ENCODE measurements at regions not wholly inside any gene's neighbourhood (a gene's known extent, or its start where the extent isn't known, plus 50 kb on each side); places are given as distances from the start of the nearest gene placed in this dataset.
"Not testable (repeated sequence)": the region's sequence is repeated elsewhere in the genome, so short reads cannot be mapped to it uniquely, and the experiment has no call there.

- peaks cover 7% of the 10 kb centered on the region for H3K9me3 ChIP-seq (ENCODE audit: control insufficient read depth, low read depth, low read length)
- no peak overlapping the region for H3K4me3 ChIP-seq (ENCODE audit: low read length)
- H3K9ac ChIP-seq (ENCODE audit: low read length), result no peak overlapping the region
- no peaks in the 10 kb centered on the region for H3K36me3 ChIP-seq (ENCODE audit: control insufficient read depth, low read depth, low read length)
- H3K27ac ChIP-seq (ENCODE audit: low read length), result no peak overlapping the region
- no peaks in the 10 kb centered on the region for H3K27me3 ChIP-seq (ENCODE audit: control insufficient read depth, insufficient read depth, low read length)
- H3K4me1 ChIP-seq (ENCODE audit: control insufficient read depth, low read depth, low read length), result peaks cover 5% of the 10 kb centered on the region
Observed at GRCh38 chr10:106378251-106378650, 786.3 kb downstream of the SORCS1 start.

DNA sequence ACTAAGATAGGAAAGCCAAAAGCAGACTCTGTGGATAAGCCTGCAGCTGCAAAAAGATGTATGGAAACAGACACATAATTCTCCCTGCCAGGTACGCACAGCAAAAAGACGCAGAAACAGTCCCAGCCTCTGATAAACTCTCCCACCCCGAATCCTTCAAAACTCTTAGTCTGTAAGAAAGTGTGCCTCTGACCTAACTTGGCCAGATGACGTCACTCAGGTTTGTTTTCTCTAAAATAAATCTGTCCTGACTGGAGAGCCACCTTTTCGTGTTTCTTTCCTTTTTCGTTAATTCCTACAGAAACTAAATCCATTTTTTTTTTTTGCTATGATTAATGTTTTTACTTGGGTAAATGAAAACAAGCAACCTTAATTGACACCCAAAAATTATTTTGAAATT is 793.8 kb downstream of the SORCS1 start:
- H3K27ac ChIP-seq (ENCODE audit: low read length), result no peak overlapping the region
- H3K36me3 ChIP-seq (ENCODE audit: control insufficient read depth, low read depth, low read length), result no peaks in the 10 kb centered on the region
- H3K4me3 ChIP-seq (ENCODE audit: low read length), result no peak overlapping the region
- H3K4me1 ChIP-seq (ENCODE audit: control insufficient read depth, low read depth, low read length), result peaks cover 5% of the 10 kb centered on the region
- H3K9me3 ChIP-seq (ENCODE audit: control insufficient read depth, low read depth, low read length), result no peaks in the 10 kb centered on the region
- H3K9ac ChIP-seq (ENCODE audit: low read length), result no peak overlapping the region
- H3K27me3 ChIP-seq (ENCODE audit: control insufficient read depth, insufficient read depth, low read length), result no peaks in the 10 kb centered on the region

DNA sequence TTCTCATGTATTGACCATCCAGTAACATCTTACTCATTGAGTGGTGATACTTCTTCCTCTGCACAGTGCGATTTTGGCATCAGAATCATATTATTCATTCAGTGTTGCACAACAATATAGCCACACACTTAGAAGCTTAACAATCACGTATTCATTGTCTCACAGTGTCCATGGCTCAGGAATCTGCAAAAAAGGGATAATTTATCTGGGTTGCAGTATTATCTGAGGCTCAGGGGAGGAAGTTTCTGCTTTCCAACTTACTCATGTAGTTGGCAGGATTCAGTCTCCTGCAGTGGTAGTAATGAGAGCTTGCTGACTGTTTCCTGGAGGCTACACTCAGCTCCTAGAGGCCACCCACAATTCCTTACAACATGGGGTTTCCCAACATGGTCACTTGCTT is 803.6 kb downstream of the SORCS1 start:
- no peak overlapping the region for H3K9ac ChIP-seq (ENCODE audit: low read length)
- H3K36me3 ChIP-seq (ENCODE audit: control insufficient read depth, low read depth, low read length), result no peaks in the 10 kb centered on the region
- H3K27me3 ChIP-seq (ENCODE audit: control insufficient read depth, insufficient read depth, low read length), result no peaks in the 10 kb centered on the region
- H3K27ac ChIP-seq (ENCODE audit: low read length), result no peak overlapping the region
- no peak overlapping the region for H3K4me3 ChIP-seq (ENCODE audit: low read length)
- H3K9me3 ChIP-seq (ENCODE audit: control insufficient read depth, low read depth, low read length), result no peaks in the 10 kb centered on the region
- no peaks in the 10 kb centered on the region for H3K4me1 ChIP-seq (ENCODE audit: control insufficient read depth, low read depth, low read length)

- Histone ChIP-seq H3K9ac (ENCODE audit: low read length) (no peak overlapping the region), H3K27me3 (ENCODE audit: control insufficient read depth, insufficient read depth, low read length) (no peaks in the 10 kb centered on the region), H3K4me1 (ENCODE audit: control insufficient read depth, low read depth, low read length) (no peaks in the 10 kb centered on the region), H3K9me3 (ENCODE audit: control insufficient read depth, low read depth, low read length) (no peaks in the 10 kb centered on the region), H3K27ac (ENCODE audit: low read length) (no peak overlapping the region), H3K4me3 (ENCODE audit: low read length) (no peak overlapping the region), H3K36me3 (ENCODE audit: control insufficient read depth, low read depth, low read length) (no peaks in the 10 kb centered on the region)
Observed at GRCh38 chr10:106355450-106355849, 809.1 kb downstream of the SORCS1 start.

DNA sequence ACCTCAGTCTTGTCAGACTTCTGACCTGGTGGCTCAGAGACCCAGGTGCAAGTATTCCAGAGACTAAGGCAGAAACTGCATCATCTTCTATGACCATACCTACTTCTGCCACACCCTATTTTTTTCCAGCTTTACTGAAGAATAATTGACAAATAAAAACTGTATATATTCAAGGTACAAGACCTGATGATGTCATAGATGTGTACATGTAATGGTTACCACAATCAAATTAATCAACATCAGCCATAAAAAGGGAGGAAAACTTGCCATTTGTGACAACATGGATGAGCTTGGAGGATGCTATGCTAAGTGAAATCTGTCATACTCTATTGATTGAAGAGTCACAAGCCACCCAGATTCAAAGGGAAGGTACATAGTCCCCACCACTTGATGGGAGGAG is 815.6 kb downstream of the SORCS1 start:
- no peaks in the 10 kb centered on the region for H3K9me3 ChIP-seq (ENCODE audit: control insufficient read depth, low read depth, low read length)
- H3K4me3 ChIP-seq (ENCODE audit: low read length), result no peak overlapping the region
- H3K36me3 ChIP-seq (ENCODE audit: control insufficient read depth, low read depth, low read length), result no peaks in the 10 kb centered on the region
- H3K4me1 ChIP-seq (ENCODE audit: control insufficient read depth, low read depth, low read length), result no peaks in the 10 kb centered on the region
- no peaks in the 10 kb centered on the region for H3K27me3 ChIP-seq (ENCODE audit: control insufficient read depth, insufficient read depth, low read length)
- no peak overlapping the region for H3K27ac ChIP-seq (ENCODE audit: low read length)
- H3K9ac ChIP-seq (ENCODE audit: low read length), result no peak overlapping the region

GRCh38 chr10:106347547-106347946 is 817.0 kb downstream of the SORCS1 start:
- Histone ChIP-seq H3K4me3 (ENCODE audit: low read length) (no peak overlapping the region), H3K36me3 (ENCODE audit: control insufficient read depth, low read depth, low read length) (no peaks in the 10 kb centered on the region), H3K9me3 (ENCODE audit: control insufficient read depth, low read depth, low read length) (no peaks in the 10 kb centered on the region), H3K9ac (ENCODE audit: low read length) (no peak overlapping the region), H3K4me1 (ENCODE audit: control insufficient read depth, low read depth, low read length) (no peaks in the 10 kb centered on the region), H3K27me3 (ENCODE audit: control insufficient read depth, insufficient read depth, low read length) (no peaks in the 10 kb centered on the region), H3K27ac (ENCODE audit: low read length) (no peak overlapping the region)

DNA sequence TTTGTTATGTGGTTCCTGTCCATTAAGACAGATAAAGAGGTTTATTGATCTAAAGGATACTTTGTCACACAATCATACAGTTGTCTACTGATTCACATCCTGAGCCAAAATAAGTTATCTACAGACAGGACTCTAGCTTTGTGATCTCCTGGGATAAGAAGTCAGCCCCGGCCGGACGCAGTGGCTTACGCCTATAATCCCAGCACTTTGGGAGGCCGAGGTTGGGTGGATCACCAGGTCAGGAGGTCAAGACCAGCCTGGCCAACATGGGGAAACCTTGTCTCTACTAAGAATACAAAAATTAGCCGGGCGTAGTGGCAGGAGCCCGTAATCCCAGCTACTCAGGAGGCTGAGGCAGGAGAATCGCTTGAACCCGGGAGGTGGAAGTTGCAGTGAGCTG is 821.0 kb downstream of the SORCS1 start:
- not testable (repeated sequence) for H3K27ac ChIP-seq (ENCODE audit: low read length); H3K9ac ChIP-seq (ENCODE audit: low read length); H3K36me3 ChIP-seq (ENCODE audit: control insufficient read depth, low read depth, low read length); H3K27me3 ChIP-seq (ENCODE audit: control insufficient read depth, insufficient read depth, low read length); H3K4me1 ChIP-seq (ENCODE audit: control insufficient read depth, low read depth, low read length); H3K4me3 ChIP-seq (ENCODE audit: low read length); H3K9me3 ChIP-seq (ENCODE audit: control insufficient read depth, low read depth, low read length)

GRCh38 chr10:106341356-106341755 is 823.1 kb downstream of the SORCS1 start:
- H3K4me1 ChIP-seq (ENCODE audit: control insufficient read depth, low read depth, low read length), result no peaks in the 10 kb centered on the region
- H3K9me3 ChIP-seq (ENCODE audit: control insufficient read depth, low read depth, low read length), result no peaks in the 10 kb centered on the region

DNA sequence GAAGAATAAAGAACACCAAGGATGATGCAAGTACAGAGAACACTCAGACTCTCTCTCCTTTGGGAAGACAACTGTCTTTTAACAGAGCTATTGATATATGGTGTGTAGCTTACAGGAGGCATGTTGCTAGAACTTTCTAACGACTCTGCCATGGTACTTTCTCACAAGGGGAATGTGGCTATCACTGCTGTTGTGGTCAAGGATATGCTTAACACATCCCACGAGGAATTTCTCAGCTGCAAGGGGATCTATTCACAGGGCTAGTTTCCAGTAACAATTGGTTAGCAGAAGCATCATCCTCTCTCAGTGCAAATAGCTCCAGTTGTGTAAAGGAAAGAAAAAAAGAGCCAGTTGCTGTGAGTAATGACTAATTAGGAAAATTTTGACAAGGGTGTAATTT is 826.0 kb downstream of the SORCS1 start:
- Histone ChIP-seq H3K9ac (ENCODE audit: low read length) (no peak overlapping the region), H3K36me3 (ENCODE audit: control insufficient read depth, low read depth, low read length) (no peaks in the 10 kb centered on the region), H3K4me3 (ENCODE audit: low read length) (no peak overlapping the region), H3K27ac (ENCODE audit: low read length) (no peak overlapping the region), H3K4me1 (ENCODE audit: control insufficient read depth, low read depth, low read length) (no peaks in the 10 kb centered on the region), H3K27me3 (ENCODE audit: control insufficient read depth, insufficient read depth, low read length) (no peaks in the 10 kb centered on the region), H3K9me3 (ENCODE audit: control insufficient read depth, low read depth, low read length) (no peaks in the 10 kb centered on the region)

More at GRCh38 chr10:106341356-106341755, 823.1 kb downstream of the SORCS1 start:
- Histone ChIP-seq H3K36me3 (ENCODE audit: control insufficient read depth, low read depth, low read length) (no peaks in the 10 kb centered on the region), H3K27ac (ENCODE audit: low read length) (no peak overlapping the region), H3K4me3 (ENCODE audit: low read length) (no peak overlapping the region), H3K27me3 (ENCODE audit: control insufficient read depth, insufficient read depth, low read length) (no peaks in the 10 kb centered on the region), H3K9ac (ENCODE audit: low read length) (no peak overlapping the region)

DNA sequence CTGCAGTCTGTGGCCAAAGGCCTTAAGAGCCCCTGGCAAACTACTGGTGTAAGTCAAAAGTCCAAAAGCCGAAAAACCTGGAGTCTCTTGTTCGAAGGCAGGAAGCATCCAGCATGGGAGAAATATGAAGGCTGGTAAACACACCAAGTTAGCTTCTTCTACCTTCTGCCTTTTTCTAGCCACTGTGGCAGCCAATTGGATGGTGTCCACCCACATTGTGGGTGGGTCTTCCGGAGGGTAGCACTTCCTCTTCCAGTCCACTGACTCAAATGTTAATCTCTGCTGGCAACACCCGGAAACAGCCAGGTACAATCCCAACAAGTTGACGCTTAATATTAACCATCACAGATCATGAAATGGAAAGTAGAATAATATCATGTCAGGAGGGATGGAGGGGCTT is 827.6 kb downstream of the SORCS1 start:
- no peaks in the 10 kb centered on the region for H3K4me1 ChIP-seq (ENCODE audit: control insufficient read depth, low read depth, low read length)

DNA sequence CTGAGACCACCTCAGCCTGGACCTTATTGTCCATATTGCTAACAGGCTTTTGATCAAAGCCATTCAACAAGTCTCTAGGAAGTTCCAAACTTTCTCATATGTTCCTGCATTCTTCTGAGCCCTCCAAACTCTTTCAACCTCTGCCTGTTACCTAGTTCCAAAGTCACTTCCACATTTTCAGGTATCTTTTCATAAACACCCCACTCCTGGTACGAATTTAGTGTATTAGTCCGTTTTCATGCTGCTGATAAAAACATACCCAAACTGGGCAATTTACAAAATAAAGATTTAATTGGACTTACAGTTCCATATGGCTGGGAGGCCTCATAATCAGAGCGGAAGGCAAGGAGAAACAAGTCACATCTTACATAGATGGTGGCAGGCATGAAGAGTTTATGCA is 836.8 kb downstream of the SORCS1 start:
- Histone ChIP-seq H3K27ac (ENCODE audit: low read length) (no peak overlapping the region), H3K27me3 (ENCODE audit: control insufficient read depth, insufficient read depth, low read length) (no peaks in the 10 kb centered on the region), H3K36me3 (ENCODE audit: control insufficient read depth, low read depth, low read length) (no peaks in the 10 kb centered on the region), H3K9me3 (ENCODE audit: control insufficient read depth, low read depth, low read length) (peaks cover 19% of the 10 kb centered on the region), H3K4me1 (ENCODE audit: control insufficient read depth, low read depth, low read length) (no peaks in the 10 kb centered on the region), H3K4me3 (ENCODE audit: low read length) (no peak overlapping the region), H3K9ac (ENCODE audit: low read length) (no peak overlapping the region)

More for the DNA sequence above, 827.6 kb downstream of the SORCS1 start:
- no peak overlapping the region for H3K4me3 ChIP-seq (ENCODE audit: low read length)
- no peaks in the 10 kb centered on the region for H3K9me3 ChIP-seq (ENCODE audit: control insufficient read depth, low read depth, low read length)
- no peaks in the 10 kb centered on the region for H3K27me3 ChIP-seq (ENCODE audit: control insufficient read depth, insufficient read depth, low read length)
- H3K9ac ChIP-seq (ENCODE audit: low read length), result no peak overlapping the region
- no peak overlapping the region for H3K27ac ChIP-seq (ENCODE audit: low read length)
- no peaks in the 10 kb centered on the region for H3K36me3 ChIP-seq (ENCODE audit: control insufficient read depth, low read depth, low read length)

- Histone ChIP-seq H3K27me3 (ENCODE audit: control insufficient read depth, insufficient read depth, low read length) (no peaks in the 10 kb centered on the region), H3K4me1 (ENCODE audit: control insufficient read depth, low read depth, low read length) (no peaks in the 10 kb centered on the region), H3K36me3 (ENCODE audit: control insufficient read depth, low read depth, low read length) (no peaks in the 10 kb centered on the region), H3K4me3 (ENCODE audit: low read length) (no peak overlapping the region), H3K27ac (ENCODE audit: low read length) (no peak overlapping the region), H3K9me3 (ENCODE audit: control insufficient read depth, low read depth, low read length) (no peaks in the 10 kb centered on the region), H3K9ac (ENCODE audit: low read length) (no peak overlapping the region)
Observed at GRCh38 chr10:106320876-106321275, 843.6 kb downstream of the SORCS1 start.

Data from iPS-18a (cell line).